ENCODE measurements at regions not wholly inside any gene's neighbourhood (a gene's known extent, or its start where the extent isn't known, plus 50 kb on each side); places are given as distances from the start of the nearest gene placed in this dataset.
"Not testable (repeated sequence)": the region's sequence is repeated elsewhere in the genome, so short reads cannot be mapped to it uniquely, and the experiment has no call there.

- intact Hi-C loops (cut with DNase I) = no loop called here
- no peak for DNase-seq
These were observed 410.9 kb upstream of the CT83 start for GRCh38 chrX:116873671-116874070.

GRCh38 chrX:116872931-116873330, 410.2 kb upstream of the CT83 start:
- intact Hi-C loops (cut with DNase I) = no loop called here
- DNase-seq = no peak

- intact Hi-C loops (cut with DNase I) = no loop called here
- DNase-seq = no peak
These were observed 400.3 kb upstream of the CT83 start for GRCh38 chrX:116863029-116863428.

GRCh38 chrX:116862340-116862739, 399.6 kb upstream of the CT83 start:
- intact Hi-C loops (cut with DNase I) = no loop called here

GRCh38 chrX:116841290-116841689, 378.5 kb upstream of the CT83 start:
- no peak for DNase-seq
- intact Hi-C loops (cut with DNase I) = no loop called here

More at GRCh38 chrX:116862340-116862739, 399.6 kb upstream of the CT83 start:
- no peak for DNase-seq

- DNase-seq = no peak
- intact Hi-C loops (cut with DNase I) = no loop called here
These were observed 364.3 kb upstream of the CT83 start for GRCh38 chrX:116827063-116827462.

GRCh38 chrX:116824785-116825184, 362.0 kb upstream of the CT83 start:
- no peak for DNase-seq
- intact Hi-C loops (cut with DNase I) = no loop called here

- intact Hi-C loops (cut with DNase I) = no loop called here
These were observed 360.9 kb upstream of the CT83 start for GRCh38 chrX:116823677-116824076.

GRCh38 chrX:116806288-116806802, 343.6 kb upstream of the CT83 start:
- intact Hi-C loops (cut with DNase I) = no loop called here
- no peak for DNase-seq

More at GRCh38 chrX:116823677-116824076, 360.9 kb upstream of the CT83 start:
- DNase-seq = no peak

GRCh38 chrX:116801943-116802342, 339.2 kb upstream of the CT83 start:
- intact Hi-C loops (cut with DNase I) = no loop called here

GRCh38 chrX:116781926-116782325, 319.1 kb upstream of the CT83 start:
- no peak for DNase-seq

More at GRCh38 chrX:116801943-116802342, 339.2 kb upstream of the CT83 start:
- DNase-seq = no peak

GRCh38 chrX:116757491-116757890, 294.7 kb upstream of the CT83 start:
- no peak for DNase-seq
- intact Hi-C loops (cut with DNase I) = no loop called here

More at GRCh38 chrX:116781926-116782325, 319.1 kb upstream of the CT83 start:
- intact Hi-C loops (cut with DNase I) = no loop called here

GRCh38 chrX:116756958-116757357, 294.2 kb upstream of the CT83 start:
- intact Hi-C loops (cut with DNase I) = no loop called here
- no peak for DNase-seq

GRCh38 chrX:116749943-116750342, 287.2 kb upstream of the CT83 start:
- DNase-seq = no peak
- intact Hi-C loops (cut with DNase I) = no loop called here

GRCh38 chrX:116732214-116732613, 269.4 kb upstream of the CT83 start:
- intact Hi-C loops (cut with DNase I) = no loop called here
- no peak for DNase-seq

GRCh38 chrX:116726806-116727205, 264.0 kb upstream of the CT83 start:
- DNase-seq = no peak
- intact Hi-C loops (cut with DNase I) = no loop called here

GRCh38 chrX:116694046-116694445, 231.3 kb upstream of the CT83 start:
- intact Hi-C loops (cut with DNase I) = no loop called here
- DNase-seq = peak in 2 of 10 donors; percentile 43 to 55

GRCh38 chrX:116679544-116679943, 216.8 kb upstream of the CT83 start:
- peak in 1 of 10 donors; percentile 58 for DNase-seq
- intact Hi-C loops (cut with DNase I) = not testable (repeated sequence)

GRCh38 chrX:116667346-116668134, 204.8 kb upstream of the CT83 start:
- DNase-seq = peak in 1 of 10 donors; percentile 32
- intact Hi-C loops (cut with DNase I) = no loop called here

- intact Hi-C loops (cut with DNase I) = no loop called here
- DNase-seq = no peak
These were observed 194.3 kb upstream of the CT83 start for GRCh38 chrX:116657071-116657470.

GRCh38 chrX:116628464-116628863, 165.7 kb upstream of the CT83 start:
- peak in 1 of 10 donors; percentile 64 for DNase-seq
- intact Hi-C loops (cut with DNase I) = no loop called here

- no peak for DNase-seq
- intact Hi-C loops (cut with DNase I) = no loop called here
These were observed 155.8 kb upstream of the CT83 start for GRCh38 chrX:116618546-116618945.

All from posterior cingulate gyrus (tissue), 11 donors.